Jurkat, Clone E6-1 (cell line): ENCODE measurements at regions not wholly inside any gene's neighbourhood (a gene's known extent, or its start where the extent isn't known, plus 50 kb on each side); places are given as distances from the start of the nearest gene placed in this dataset.

Source experiments
- DNase-seq: peaks from one replicate; pipeline ENCODE4 v3.0.0-alpha.2; 2011; ENCODE audit warnings: low read depth, low spot score
- H3K4me3 ChIP-seq: 2 replicates; pipeline ENCODE4 v1.5.1; 2011; ENCODE audit warnings: mild to moderate bottlenecking, low read length, control low read depth, moderate library complexity

GRCh38 chrX:25070038-25070437, 54.3 kb upstream of the ARX start:
- DNase-seq, result no peak
- H3K4me3 ChIP-seq, result no peak overlapping the region

GRCh38 chrX:25069209-25069608, 53.4 kb upstream of the ARX start:
- H3K4me3 ChIP-seq, result no peak overlapping the region
- DNase-seq, result no peak

DNA sequence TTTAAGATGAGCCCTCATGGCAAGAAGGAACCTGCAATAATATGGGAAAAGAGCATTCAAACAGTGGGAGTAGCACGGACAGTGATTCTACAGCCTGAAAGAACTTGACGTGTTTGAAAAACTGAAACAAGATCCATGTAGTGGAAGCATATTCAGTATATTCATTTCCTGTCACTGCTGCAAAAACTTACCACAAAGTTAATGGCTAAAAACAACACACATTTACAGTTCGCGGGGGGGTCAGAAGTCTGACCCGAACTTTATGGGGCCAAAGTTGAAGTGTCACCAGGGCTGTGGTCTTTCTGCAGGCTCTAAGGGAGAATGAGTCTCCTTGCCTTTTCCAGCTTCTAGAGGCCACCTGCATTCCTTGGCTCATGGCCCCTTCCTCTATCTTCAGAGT, 52.6 kb upstream of the ARX start:
- no peak for DNase-seq
- H3K4me3 ChIP-seq, result no peak overlapping the region

- no peak for DNase-seq
- H3K4me3 ChIP-seq, result no peak overlapping the region
Measured at GRCh38 chrX:25067271-25068172, 51.8 kb upstream of the ARX start.

- H3K4me3 ChIP-seq, result no peak overlapping the region
- no peak for DNase-seq
Measured at GRCh38 chrX:25066131-25066530, 50.4 kb upstream of the ARX start.
